Sigmoid colon (tissue), 6 donors: ENCODE measurements at regions not wholly inside any gene's neighbourhood (a gene's known extent, or its start where the extent isn't known, plus 50 kb on each side); places are given as distances from the start of the nearest gene placed in this dataset.

Experiments used
- DNase-seq: peaks from one replicate; pipeline ENCODE4 v3.0.0-alpha.2; 2019
- H3K27ac ChIP-seq, 4 donors: fragments of 200-600 bp; sonication (generic); one replicate each; pipeline ENCODE4 v1.5.1; 2016 to 2019; ENCODE audit warnings: mild to moderate bottlenecking in 1 of 4
- H3K27me3 ChIP-seq, 3 donors: fragments of 200-600 bp; sonication (generic); one replicate each; pipeline ENCODE4 v1.5.1; 2019; ENCODE audit warnings: mild to moderate bottlenecking in 1 of 3
- H3K36me3 ChIP-seq, 4 donors: fragments of 200-600 bp; sonication (generic); one replicate each; pipeline ENCODE4 v1.5.1; 2016 to 2019
- H3K4me1 ChIP-seq, 4 donors: fragments of 200-600 bp; sonication (generic); one replicate each; pipeline ENCODE4 v1.5.1; 2017 to 2019
- H3K4me3 ChIP-seq, 4 donors: fragments of 200-600 bp; sonication (generic); one replicate each; pipeline ENCODE4 v1.5.1; 2017 to 2019; ENCODE audit warnings: mild to moderate bottlenecking in 2 of 4, moderate library complexity in 1 of 4
- H3K9me3 ChIP-seq, 4 donors: fragments of 200-600 bp in 3 of 4; sonication (generic) in 3 of 4; one replicate each; pipeline versions ENCODE4 v1.5.1 to v1.6.1; 2013 to 2019
- CTCF ChIP-seq, 4 experiments: fragments of 450-650 bp in 3 of 4; fragments of 200-600 bp in 1 of 4; IDR thresholded peaks; one replicate each; pipeline ENCODE4 v1.5.1; 2016 to 2019; ENCODE audit warnings: antibody characterized with exemption in 4 of 4, mild to moderate bottlenecking in 3 of 4, moderate library complexity in 2 of 4
- EP300 ChIP-seq, 4 donors: sonication (generic); formaldehyde crosslinking; IDR thresholded peaks; one replicate each; pipeline ENCODE4 v1.6.1; 2017; ENCODE audit warnings: antibody characterized with exemption in 4 of 4
- POLR2A ChIP-seq, 2 donors: fragments of 450-650 bp; IDR thresholded peaks; one replicate each; pipeline ENCODE4 v1.6.1; 2016; ENCODE audit warnings: antibody characterized with exemption in 2 of 2, mild to moderate bottlenecking in 2 of 2, moderate library complexity in 2 of 2
- POLR2AphosphoS5 ChIP-seq, 4 donors: sonication (generic); formaldehyde crosslinking; IDR thresholded peaks; one replicate each; pipeline ENCODE4 v1.6.1; 2017; ENCODE audit warnings: antibody characterized with exemption in 4 of 4
- WGBS, 2 donors: extraction: QIAGEN DNeasy Blood & Tissue Kit; methylation state at CpG; one replicate each; pipeline ENCODE4 v1.1.7; 2013; 5-methylcytosine and 5-hydroxymethylcytosine counted together
- intact Hi-C: fragments of 100-400 bp; cut with DNase I; formaldehyde crosslinking; loops from one replicate; pipeline ENCODE4 v1.15.1; 2023
- donor health status: healthy with polysubstance abuse.
- donor health status: healthy.

- TF ChIP-seq POLR2AphosphoS5 (IDR thresholded peaks at IDR 0.05) = peak in 1 of 4 donors; percentile 58
- no peak for TF ChIP-seq EP300 (IDR thresholded peaks at IDR 0.05)
- no peak for TF ChIP-seq CTCF (IDR thresholded peaks at IDR 0.05)
- intact Hi-C loops = loop anchor here (10.0 kb wide), 1 partner anchor 176 kb away; no protein-coding TSS in a partner anchor
- H3K27me3 ChIP-seq = no peaks in the 10 kb centered on the region
- peak overlapping the region in 3 of 4 donors; percentile 33 to 59 (median 46) for H3K27ac ChIP-seq
- H3K4me1 ChIP-seq = peaks cover 0 to 14% (median 13%) of the 10 kb centered on the region in 4 donors
- WGBS, 2 donors = 11 to 57% methylated on average over 21 of the region's 21 CpGs
- DNase-seq = peak; percentile 70
- no peak overlapping the region for H3K4me3 ChIP-seq
- H3K36me3 ChIP-seq = no peaks in the 10 kb centered on the region
- H3K9me3 ChIP-seq = no peaks in the 10 kb centered on the region
Measured at GRCh38 chr3:193960487-193961274, 175.3 kb upstream of the HES1 start.

DNA sequence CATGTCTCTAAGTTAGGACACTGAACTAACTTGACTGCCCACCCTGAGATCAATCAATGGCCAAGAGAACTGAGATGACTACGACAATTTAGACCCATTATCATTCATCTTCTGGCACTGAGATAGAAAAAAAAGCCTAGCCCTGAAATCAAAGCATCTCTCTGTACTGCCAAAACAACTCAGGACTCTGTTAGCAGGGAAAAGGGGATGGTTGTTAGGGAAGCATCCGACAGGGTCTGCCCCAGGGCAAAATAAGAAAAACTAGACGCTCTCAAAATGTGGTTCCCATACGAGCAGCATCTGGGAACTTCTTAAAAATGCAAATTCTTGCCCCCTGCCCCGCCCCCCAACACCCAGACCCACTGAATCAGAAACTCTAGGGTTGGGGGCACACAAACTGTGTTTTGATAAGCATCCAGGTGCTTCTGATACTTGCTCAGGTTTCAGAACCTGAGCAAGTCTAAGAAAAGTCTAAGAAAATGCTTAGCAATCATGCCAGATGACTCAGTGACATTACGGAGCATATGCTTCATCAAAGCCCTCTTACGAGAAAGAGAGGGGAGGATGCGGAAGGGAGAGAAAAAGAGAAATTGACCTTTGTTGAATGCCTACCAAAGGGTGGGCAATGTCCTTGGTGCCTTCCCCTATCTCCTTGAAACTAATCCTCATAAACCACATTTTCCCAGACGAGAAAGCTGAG is 172.8 kb upstream of the HES1 start:
- no peak overlapping the region for H3K27ac ChIP-seq
- peaks cover 0 to 14% (median 13%) of the 10 kb centered on the region in 4 donors for H3K4me1 ChIP-seq
- no peaks in the 10 kb centered on the region for H3K36me3 ChIP-seq
- no peaks in the 10 kb centered on the region for H3K27me3 ChIP-seq
- intact Hi-C loops = loop anchor here (10.0 kb wide), 1 partner anchor 178 kb away; no protein-coding TSS in a partner anchor
- TF ChIP-seq EP300 (IDR thresholded peaks at IDR 0.05) = no peak
- TF ChIP-seq CTCF (IDR thresholded peaks at IDR 0.05) = no peak
- no peak for TF ChIP-seq POLR2A (IDR thresholded peaks at IDR 0.05)
- TF ChIP-seq POLR2AphosphoS5 (IDR thresholded peaks at IDR 0.05) = no peak
- H3K4me3 ChIP-seq = no peak overlapping the region
- no peak for DNase-seq
- H3K9me3 ChIP-seq = no peaks in the 10 kb centered on the region
- WGBS, 2 donors = 82 to 92% methylated on average over 9 of the region's 9 CpGs

GRCh38 chr3:193963808-193964516 is 172.0 kb upstream of the HES1 start:
- no peak overlapping the region for H3K4me3 ChIP-seq
- whole genome bisulfite sequencing, 2 donors = 79 to 83% methylated on average over 7 of the region's 7 CpGs
- peaks cover 0 to 14% (median 13%) of the 10 kb centered on the region in 4 donors for H3K4me1 ChIP-seq
- H3K9me3 ChIP-seq = no peaks in the 10 kb centered on the region
- no peaks in the 10 kb centered on the region for H3K27me3 ChIP-seq
- no peaks in the 10 kb centered on the region for H3K36me3 ChIP-seq
- intact Hi-C loops = loop anchor here (10.0 kb wide), 1 partner anchor 179 kb away; no protein-coding TSS in a partner anchor
- no peak overlapping the region for H3K27ac ChIP-seq
- no peak for DNase-seq
- TF ChIP-seq POLR2A (IDR thresholded peaks at IDR 0.05) (no peak), CTCF (IDR thresholded peaks at IDR 0.05) (no peak)

DNA sequence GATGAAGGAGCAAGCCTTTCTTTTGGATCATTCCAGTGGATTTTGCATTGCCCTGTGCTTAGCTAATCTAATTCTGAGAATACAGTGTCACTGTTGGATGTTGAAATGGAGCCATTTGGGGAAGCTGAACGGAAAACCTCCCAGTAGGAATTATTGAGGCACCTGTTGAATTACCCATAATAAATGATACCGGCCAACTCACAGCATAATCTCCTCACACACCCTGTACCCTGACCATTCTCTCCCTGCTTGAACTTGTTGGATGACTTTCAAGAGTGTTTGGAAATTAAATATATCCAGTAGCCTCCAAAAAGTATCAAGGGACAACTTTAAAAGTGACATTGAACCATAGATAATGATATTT is 171.4 kb upstream of the HES1 start:
- intact Hi-C loops = loop anchor here (10.0 kb wide), 1 partner anchor 180 kb away; no protein-coding TSS in a partner anchor
- H3K4me1 ChIP-seq = peaks cover 0 to 14% (median 13%) of the 10 kb centered on the region in 4 donors
- no peaks in the 10 kb centered on the region for H3K36me3 ChIP-seq
- TF ChIP-seq POLR2A (IDR thresholded peaks at IDR 0.05) = no peak
- no peak for TF ChIP-seq EP300 (IDR thresholded peaks at IDR 0.05)
- TF ChIP-seq POLR2AphosphoS5 (IDR thresholded peaks at IDR 0.05) = no peak
- TF ChIP-seq CTCF (IDR thresholded peaks at IDR 0.05) = no peak
- no peaks in the 10 kb centered on the region for H3K9me3 ChIP-seq
- no peak for DNase-seq
- H3K27ac ChIP-seq = no peak overlapping the region
- no peaks in the 10 kb centered on the region for H3K27me3 ChIP-seq
- H3K4me3 ChIP-seq = no peak overlapping the region
- 26 to 75% methylated on average over 2 of the region's 2 CpGs for WGBS, 2 donors
